ENCODE measurements at regions not wholly inside any gene's neighbourhood (a gene's known extent, or its start where the extent isn't known, plus 50 kb on each side); places are given as distances from the start of the nearest gene placed in this dataset.

- no peak for DNase-seq
Measured at GRCh38 chr21:38875694-38876492, 70.2 kb downstream of the ETS2 start.

Measured in stimulated activated CD4-positive, alpha-beta T cell treated with anti-CD3 and anti-CD28 coated beads, Interleukin-2, amount 100 ng/mL, for 24 hours (primary cell).